HepG2 (cell line): ENCODE measurements at regions not wholly inside any gene's neighbourhood (a gene's known extent, or its start where the extent isn't known, plus 50 kb on each side); places are given as distances from the start of the nearest gene placed in this dataset.
A peak's percentile ranks its signal among the peaks of the same experiment; 100 is the strongest.

ENCODE experiments used
- ATAC-seq: fragments of 200-7000 bp; cut with Tn5 transposase; 3 replicates; pipeline ENCODE4 v1.9.1; 2020; ENCODE audit warnings: mild to moderate bottlenecking, moderate library complexity
- BruUV-seq: library from RNA; stranded (reverse); fragments of 400-500 nt; replicated peaks from 2 replicates; lab custom pipeline; 2021; lab: Mats Ljungman, UMichigan
- CTCF ChIA-PET: fragments of 300-600 bp; formaldehyde crosslinking; extraction: SDS; loops from one replicate; lab custom pipeline; 2021; ENCODE audit warnings: low total read pairs, inconsistent platforms, low intra/inter-chr PET ratio; lab: Yijun Ruan, JAX
- POLR2A ChIA-PET: fragments of 350-600 bp; sonication (Branson Sonifier 250); formaldehyde crosslinking; loops from one replicate; lab custom pipeline; 2020; ENCODE audit warnings: antibody characterized with exemption, inconsistent platforms; lab: Yijun Ruan, JAX
- DNase-seq: peaks from one replicate; pipeline ENCODE4 v3.0.0-alpha.2; 2015; ENCODE audit warnings: low spot score
- FAIRE-seq: peaks from 3 replicates; lab custom pipeline; 2011; peaks lifted over from hg19 to GRCh38; lab: Jason Lieb, UNC
- H2AFZ ChIP-seq: one replicate; pipeline ENCODE4 v1.6.1; 2011; ENCODE audit warnings: low read length, inconsistent platforms
- H3K27ac ChIP-seq: fragments of 300-600 bp; 3 replicates; pipeline ENCODE4 v1.8.0; 2011; ENCODE audit warnings: mixed run types, mild to moderate bottlenecking, mixed read lengths, low read length, inconsistent platforms; ENCODE audit not compliant: insufficient read depth; ENCODE audit errors: extremely low read length
- H3K27me3 ChIP-seq, 2 experiments: fragments of 200-600 bp in 1 of 2; 2 replicates in 1 of 2; 3 replicates in 1 of 2; pipeline versions ENCODE4 v1.6.0 to v1.8.0; 2011; ENCODE audit warnings: low read length in 2 of 2, mild to moderate bottlenecking in 2 of 2, moderate library complexity in 2 of 2, inconsistent platforms in 1 of 2; ENCODE audit not compliant: insufficient read depth in 2 of 2, control insufficient read depth in 1 of 2
- H3K36me3 ChIP-seq, 2 experiments: fragments of 200-600 bp in 1 of 2; replicated peaks in 1 of 2; 2 replicates in 1 of 2; 3 replicates in 1 of 2; pipeline versions ENCODE4 v1.5.1 to v1.8.0; 2011; ENCODE audit warnings: low read length in 2 of 2, inconsistent platforms in 1 of 2; ENCODE audit not compliant: insufficient read depth in 2 of 2, control insufficient read depth in 1 of 2
- H3K4me1 ChIP-seq: 2 replicates; pipeline ENCODE4 v1.5.1; 2012; ENCODE audit warnings: low read length, inconsistent platforms; ENCODE audit not compliant: insufficient read depth
- H3K4me2 ChIP-seq: 2 replicates; pipeline ENCODE4 v1.6.0; 2011; ENCODE audit warnings: low read depth, low read length, inconsistent platforms
- H3K4me3 ChIP-seq, 3 experiments: fragments of 200-600 bp in 1 of 3; sonication (generic), shearing (Covaris generic) in 1 of 3; replicated peaks in 1 of 3; 2 replicates each; pipeline ENCODE4 v1.5.1; 2011 to 2016; ENCODE audit warnings: low read length in 3 of 3, inconsistent platforms in 2 of 3, low read depth in 2 of 3, mild to moderate bottlenecking in 2 of 3, control low read depth in 1 of 3, mixed read lengths in 1 of 3; ENCODE audit not compliant: insufficient read depth in 1 of 3
- H3K79me2 ChIP-seq: one replicate; pipeline ENCODE4 v1.6.1; 2011; ENCODE audit warnings: low read length, inconsistent platforms; ENCODE audit not compliant: insufficient read depth
- H3K9ac ChIP-seq: 2 replicates; pipeline ENCODE4 v1.6.0; 2011; ENCODE audit warnings: mild to moderate bottlenecking, low read depth, low read length, inconsistent platforms; ENCODE audit not compliant: insufficient read depth
- H3K9me3 ChIP-seq: 2 replicates; pipeline ENCODE4 v1.5.1; 2012; ENCODE audit warnings: mild to moderate bottlenecking, low read length
- H4K20me1 ChIP-seq: 2 replicates; pipeline ENCODE4 v1.6.0; 2011; ENCODE audit warnings: inconsistent platforms, mild to moderate bottlenecking, low read length, moderate library complexity; ENCODE audit not compliant: insufficient read depth
- HMGXB3 ChIP-seq: sonication (generic); formaldehyde crosslinking; IDR thresholded peaks from 2 replicates; pipeline ENCODE4 v1.4.0; 2020; ENCODE audit warnings: missing genetic modification reagents, borderline replicate concordance
- MED8 ChIP-seq: sonication (generic); formaldehyde crosslinking; IDR thresholded peaks from 2 replicates; pipeline ENCODE4 v1.8.1; 2023; ENCODE audit warnings: mild to moderate bottlenecking, missing genetic modification reagents; ENCODE audit not compliant: insufficient replicate concordance
- ZNF256 ChIP-seq: sonication (generic); formaldehyde crosslinking; conservative IDR thresholded peaks from 2 replicates; pipeline ENCODE4 v1.4.0; 2020; ENCODE audit warnings: missing genetic modification reagents
- ZNF652 ChIP-seq: IDR thresholded peaks from 2 replicates; pipeline ENCODE4 v1.6.1; 2016; ENCODE audit warnings: low read depth, borderline replicate concordance
- WGBS: methylation state at CpG from one replicate; pipeline ENCODE4 v1.1.6; 2017; ENCODE audit warnings: low lambda C conversion rate; 5-methylcytosine and 5-hydroxymethylcytosine counted together
- in situ Hi-C: cut with HindIII; loops from 2 replicates; pipeline ENCODE4 v1.10.0; 2017; ENCODE audit warnings: low pct_unique_long_range_greater_than_20kb; ENCODE audit not compliant: extremely low pct_ligation_motif_present
- intact Hi-C: fragments of 100-400 bp; cut with micrococcal nuclease; formaldehyde crosslinking; loops from one replicate; pipeline ENCODE4 v1.10.0; 2022; ENCODE audit not compliant: unreplicated experiment

- peak; percentile 49; the same call in 1 of the 2 replicates for TF ChIP-seq ZNF652 (CRISPR knock-in tag)
- no peak for TF ChIP-seq HMGXB3 (CRISPR knock-in tag)
- TF ChIP-seq ZNF256 (CRISPR knock-in tag), result no peak
- no peak for TF ChIP-seq MED8
- TF ChIP-seq, all 625 proteins: peak for 1
- POLR2A ChIA-PET, result no interaction called here
Measured at GRCh38 chr17:72205357-72205756, 84.5 kb downstream of the SOX9 start.

More at GRCh38 chr17:72205357-72205756, 84.5 kb downstream of the SOX9 start:
- H3K9ac ChIP-seq, result no peak overlapping the region
- H3K9me3 ChIP-seq, result no peaks in the 10 kb centered on the region; the same call in 1 of the 2 replicates
- intact Hi-C loops, result no loop called here
- no peak for DNase-seq
- peaks cover 5 to 37% of the 10 kb centered on the region in 2 experiments; a peak in 4 of 5 replicates for H3K27me3 ChIP-seq
- H3K36me3 ChIP-seq, result no peaks in the 10 kb centered on the region
- H4K20me1 ChIP-seq, result no peaks in the 10 kb centered on the region
- 21% methylated on average over 14 of the region's 14 CpGs for WGBS
- ATAC-seq, result no peak; the same call in 2 of the 3 replicates
- no peak overlapping the region for H3K4me2 ChIP-seq
- no peaks in the 10 kb centered on the region for H3K4me1 ChIP-seq
- H3K27ac ChIP-seq, result no peak overlapping the region
- no peak overlapping the region for H2AFZ ChIP-seq
- H3K79me2 ChIP-seq, result no peaks in the 10 kb centered on the region
- no peak overlapping the region for H3K4me3 ChIP-seq
- in situ Hi-C loops, result no loop called here
- FAIRE-seq, result no peak
- CTCF ChIA-PET, result no interaction called here
- no TSS peak for BruUV-seq
